MV-4-11 (cell line): ENCODE measurements at regions not wholly inside any gene's neighbourhood (a gene's known extent, or its start where the extent isn't known, plus 50 kb on each side); places are given as distances from the start of the nearest gene placed in this dataset.

Experiments
- DNase-seq: peaks from one replicate; lab custom pipeline; 2025; lab: John Stamatoyannopoulos, UW

DNA sequence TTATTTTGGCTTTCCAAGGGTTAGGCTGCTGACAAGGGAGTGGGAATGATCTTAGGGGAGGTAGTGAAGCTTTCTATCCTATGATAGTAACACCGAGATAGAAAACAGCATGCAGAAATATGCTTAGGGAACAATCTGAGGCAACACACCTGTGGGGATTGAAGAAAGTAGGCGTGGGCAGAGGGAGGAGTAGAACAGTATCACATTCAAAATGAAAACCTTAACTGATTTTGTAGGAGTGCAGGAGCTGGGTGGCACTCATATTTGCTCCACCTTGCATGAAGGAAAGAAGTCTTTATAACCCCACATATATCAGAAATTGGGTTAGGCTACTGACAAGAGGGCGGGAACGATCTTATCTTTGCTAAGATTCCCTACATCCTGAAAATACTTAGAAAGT lies 762.2 kb upstream of the CNTNAP5 start:
- no peak for DNase-seq

DNA sequence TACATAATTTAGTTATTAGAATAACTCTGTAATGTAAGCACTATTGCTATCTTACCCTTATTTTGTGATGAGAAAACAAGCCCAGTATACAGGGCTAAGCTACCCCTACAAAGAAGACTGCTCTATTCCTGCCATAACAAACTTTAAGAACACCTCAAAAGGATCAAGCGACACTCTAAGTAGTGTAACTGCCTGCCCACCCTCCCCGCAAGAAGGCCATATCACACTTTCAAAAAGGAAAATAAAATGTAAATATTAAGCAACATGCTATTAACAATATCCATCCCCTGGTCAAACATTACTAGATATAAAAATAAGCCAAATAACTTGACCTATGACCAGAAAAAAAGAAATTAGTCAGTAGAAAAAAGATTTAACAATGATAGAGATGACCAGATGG lies 741.7 kb upstream of the CNTNAP5 start:
- no peak for DNase-seq

DNA sequence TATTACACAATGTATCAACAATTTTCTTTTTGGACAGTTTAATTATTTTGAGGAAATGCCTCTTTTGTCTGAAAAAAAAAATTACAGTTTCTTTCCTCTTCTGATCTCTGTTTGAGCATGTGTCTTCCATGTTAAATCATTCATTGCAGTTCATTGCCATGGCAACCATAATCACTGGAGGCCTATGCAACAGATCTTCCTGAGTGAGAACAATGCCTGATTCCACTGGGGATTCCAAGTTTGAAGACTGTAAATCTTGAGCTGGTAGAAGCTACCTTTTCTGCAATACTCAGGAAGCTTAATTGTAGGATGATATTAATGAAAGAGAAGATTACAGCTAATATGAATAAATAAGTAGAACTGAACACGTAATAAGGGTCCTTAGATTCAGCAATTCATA lies 721.4 kb upstream of the CNTNAP5 start:
- no peak for DNase-seq
